ENCODE measurements at regions not wholly inside any gene's neighbourhood (a gene's known extent, or its start where the extent isn't known, plus 50 kb on each side); places are given as distances from the start of the nearest gene placed in this dataset.

DNA sequence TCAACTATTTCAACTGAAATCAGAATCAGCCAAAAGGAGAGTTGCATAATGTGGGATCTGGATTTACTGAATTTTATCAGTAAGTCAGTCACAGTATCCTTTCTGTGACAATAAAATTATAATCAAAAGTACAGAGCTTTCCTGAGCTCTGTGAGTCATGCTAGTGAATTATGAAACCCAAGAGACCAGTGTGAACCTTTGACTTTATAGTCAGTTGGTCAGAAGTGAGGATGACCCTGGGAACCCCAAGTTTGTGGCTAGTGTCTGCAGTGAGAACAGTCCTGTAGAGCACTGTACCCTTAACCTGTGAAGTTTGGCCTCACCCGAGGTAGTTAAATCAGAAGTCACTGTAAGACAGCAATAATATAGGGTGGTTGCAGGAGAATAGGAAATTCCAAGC, 381.7 kb downstream of the CDH19 start:
- TF ChIP-seq, protein P1, sequence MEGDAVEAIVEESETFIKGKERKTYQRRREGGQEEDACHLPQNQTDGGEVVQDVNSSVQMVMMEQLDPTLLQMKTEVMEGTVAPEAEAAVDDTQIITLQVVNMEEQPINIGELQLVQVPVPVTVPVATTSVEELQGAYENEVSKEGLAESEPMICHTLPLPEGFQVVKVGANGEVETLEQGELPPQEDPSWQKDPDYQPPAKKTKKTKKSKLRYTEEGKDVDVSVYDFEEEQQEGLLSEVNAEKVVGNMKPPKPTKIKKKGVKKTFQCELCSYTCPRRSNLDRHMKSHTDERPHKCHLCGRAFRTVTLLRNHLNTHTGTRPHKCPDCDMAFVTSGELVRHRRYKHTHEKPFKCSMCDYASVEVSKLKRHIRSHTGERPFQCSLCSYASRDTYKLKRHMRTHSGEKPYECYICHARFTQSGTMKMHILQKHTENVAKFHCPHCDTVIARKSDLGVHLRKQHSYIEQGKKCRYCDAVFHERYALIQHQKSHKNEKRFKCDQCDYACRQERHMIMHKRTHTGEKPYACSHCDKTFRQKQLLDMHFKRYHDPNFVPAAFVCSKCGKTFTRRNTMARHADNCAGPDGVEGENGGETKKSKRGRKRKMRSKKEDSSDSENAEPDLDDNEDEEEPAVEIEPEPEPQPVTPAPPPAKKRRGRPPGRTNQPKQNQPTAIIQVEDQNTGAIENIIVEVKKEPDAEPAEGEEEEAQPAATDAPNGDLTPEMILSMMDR (IDR thresholded peaks at IDR 0.05; ENCODE audit: low read depth, low read length), result no peak
- TF ChIP-seq MYC (IDR thresholded peaks at IDR 0.05; ENCODE audit: low read depth, low read length) (no peak), POLR2A (IDR thresholded peaks at IDR 0.05; ENCODE audit: extremely low read depth, insufficient read length) (no peak)
- TF ChIP-seq, protein P2, sequence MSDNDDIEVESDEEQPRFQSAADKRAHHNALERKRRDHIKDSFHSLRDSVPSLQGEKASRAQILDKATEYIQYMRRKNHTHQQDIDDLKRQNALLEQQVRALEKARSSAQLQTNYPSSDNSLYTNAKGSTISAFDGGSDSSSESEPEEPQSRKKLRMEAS (IDR thresholded peaks at IDR 0.05; ENCODE audit: low read depth, low read length), result no peak
- DNase-seq (ENCODE audit: low read depth), result no peak
- no peak overlapping the region for H3K4me3 ChIP-seq (ENCODE audit: low read depth, low read length)

DNA sequence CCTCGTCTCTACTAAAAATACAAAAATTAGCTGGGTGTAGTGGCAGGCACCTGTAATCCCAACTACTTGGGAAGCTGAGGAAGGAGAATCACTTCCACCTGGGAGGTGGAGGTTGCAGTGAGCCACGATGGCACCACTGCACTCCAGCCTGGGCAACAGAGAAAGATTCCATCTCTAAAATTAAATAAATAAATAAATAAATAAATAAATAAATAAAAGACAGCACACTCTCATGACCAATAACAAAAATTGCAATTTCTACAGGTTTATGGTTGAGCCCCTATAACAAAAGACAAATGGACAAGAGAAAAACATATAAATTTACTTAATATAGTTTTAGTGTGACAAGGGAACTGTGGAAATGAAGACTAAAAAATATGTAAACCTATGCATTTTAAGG, 384.1 kb downstream of the CDH19 start:
- no peak for DNase-seq (ENCODE audit: low read depth)
- H3K4me3 ChIP-seq (ENCODE audit: low read depth, low read length), result no peak overlapping the region
- TF ChIP-seq, protein P2 (IDR thresholded peaks at IDR 0.05; ENCODE audit: low read depth, low read length), result no peak
- no peak for TF ChIP-seq POLR2A (IDR thresholded peaks at IDR 0.05; ENCODE audit: extremely low read depth, insufficient read length)
- TF ChIP-seq, protein P1 (IDR thresholded peaks at IDR 0.05; ENCODE audit: low read depth, low read length), result no peak
- no peak for TF ChIP-seq MYC (IDR thresholded peaks at IDR 0.05; ENCODE audit: low read depth, low read length)

DNA sequence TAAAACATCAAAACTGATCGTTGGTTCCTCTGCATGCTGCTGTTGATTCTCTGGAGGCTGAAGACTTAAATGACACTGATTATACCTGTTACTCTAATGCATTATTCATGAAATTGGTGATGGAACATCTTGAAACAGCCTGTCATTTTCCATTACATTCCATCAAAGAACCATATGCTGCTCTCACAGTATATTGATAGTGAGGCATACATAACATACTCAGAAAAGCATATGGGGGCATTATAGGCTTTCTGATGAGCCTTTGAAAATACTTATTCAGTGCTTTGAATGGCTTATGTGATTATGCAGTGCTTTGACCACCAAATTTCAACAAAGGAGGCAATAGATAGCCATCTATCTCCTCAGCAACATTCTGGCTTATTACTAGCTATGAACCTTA, 392.1 kb downstream of the CDH19 start:
- no peak overlapping the region for H3K4me3 ChIP-seq (ENCODE audit: low read depth, low read length)
- DNase-seq (ENCODE audit: low read depth), result no peak
- TF ChIP-seq, protein P1 (IDR thresholded peaks at IDR 0.05; ENCODE audit: low read depth, low read length), result no peak
- TF ChIP-seq, protein P2 (IDR thresholded peaks at IDR 0.05; ENCODE audit: low read depth, low read length), result no peak
- TF ChIP-seq MYC (IDR thresholded peaks at IDR 0.05; ENCODE audit: low read depth, low read length) (no peak), POLR2A (IDR thresholded peaks at IDR 0.05; ENCODE audit: extremely low read depth, insufficient read length) (no peak)

DNA sequence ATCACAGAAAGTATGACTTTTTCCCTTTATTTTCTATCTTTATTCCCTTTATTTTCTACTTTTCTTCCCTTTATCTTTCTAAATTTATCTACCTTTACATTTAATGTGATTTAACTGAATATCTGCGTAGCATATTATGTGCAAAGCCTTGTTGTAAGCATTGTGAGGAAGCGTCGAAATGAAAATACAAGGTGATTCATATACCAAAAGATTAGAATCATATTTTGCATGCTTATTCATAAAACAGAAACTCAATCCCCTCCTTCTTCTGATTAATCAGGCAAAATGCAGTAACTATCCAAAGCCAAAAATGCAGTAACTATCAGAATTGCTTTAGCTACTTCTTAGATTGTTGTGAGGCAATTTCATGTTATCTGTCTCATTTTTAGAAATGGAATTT, 393.0 kb downstream of the CDH19 start:
- TF ChIP-seq POLR2A (IDR thresholded peaks at IDR 0.05; ENCODE audit: extremely low read depth, insufficient read length) (no peak), MYC (IDR thresholded peaks at IDR 0.05; ENCODE audit: low read depth, low read length) (no peak)
- TF ChIP-seq, protein P1 (IDR thresholded peaks at IDR 0.05; ENCODE audit: low read depth, low read length), result no peak
- no peak overlapping the region for H3K4me3 ChIP-seq (ENCODE audit: low read depth, low read length)
- DNase-seq (ENCODE audit: low read depth), result no peak

DNA sequence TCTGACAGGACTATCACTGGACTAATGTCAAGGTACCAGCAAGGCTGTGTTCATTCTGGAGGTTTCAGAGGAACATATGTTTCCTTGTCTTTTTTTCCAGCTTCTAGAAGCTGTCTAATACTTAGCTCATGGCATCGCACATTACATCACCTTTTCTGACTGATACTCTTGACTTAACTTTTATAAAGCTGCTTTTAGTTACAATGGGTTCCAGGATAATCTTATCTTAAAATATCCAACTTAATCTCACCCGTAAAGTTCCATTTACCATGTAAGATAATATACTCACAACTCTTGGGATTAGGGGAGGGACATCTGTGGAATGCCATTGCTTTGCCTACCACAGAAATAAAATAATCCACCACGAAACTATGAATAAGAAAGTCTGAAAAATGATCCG, 394.2 kb downstream of the CDH19 start:
- TF ChIP-seq MYC (IDR thresholded peaks at IDR 0.05; ENCODE audit: low read depth, low read length) (no peak), POLR2A (IDR thresholded peaks at IDR 0.05; ENCODE audit: extremely low read depth, insufficient read length) (no peak)
- TF ChIP-seq, protein P2 (IDR thresholded peaks at IDR 0.05; ENCODE audit: low read depth, low read length), result no peak
- TF ChIP-seq, protein P1 (IDR thresholded peaks at IDR 0.05; ENCODE audit: low read depth, low read length), result no peak
- no peak overlapping the region for H3K4me3 ChIP-seq (ENCODE audit: low read depth, low read length)
- no peak for DNase-seq (ENCODE audit: low read depth)

DNA sequence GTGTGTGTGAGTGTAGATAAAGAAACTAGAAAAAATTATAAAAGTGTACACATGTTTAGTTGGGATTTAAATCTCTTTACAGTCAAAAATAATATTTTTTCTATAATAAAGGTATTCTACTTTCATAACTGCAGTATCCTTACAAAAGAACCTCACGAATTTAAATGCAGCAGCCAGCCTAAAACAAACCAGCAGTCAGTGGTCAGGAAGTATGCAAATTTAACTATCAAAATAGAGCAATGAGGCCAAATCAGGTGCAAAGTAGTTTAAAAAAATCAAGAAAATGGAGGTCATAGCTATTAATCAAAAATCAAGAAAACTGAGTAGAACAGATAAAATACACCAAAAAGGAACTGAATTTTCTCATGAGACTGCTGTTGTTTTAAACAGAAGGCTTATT, 407.1 kb downstream of the CDH19 start:
- TF ChIP-seq, protein P2 (IDR thresholded peaks at IDR 0.05; ENCODE audit: low read depth, low read length), result no peak
- no peak for TF ChIP-seq POLR2A (IDR thresholded peaks at IDR 0.05; ENCODE audit: extremely low read depth, insufficient read length)
- TF ChIP-seq, protein P1 (IDR thresholded peaks at IDR 0.05; ENCODE audit: low read depth, low read length), result no peak
- TF ChIP-seq MYC (IDR thresholded peaks at IDR 0.05; ENCODE audit: low read depth, low read length), result no peak
- no peak overlapping the region for H3K4me3 ChIP-seq (ENCODE audit: low read depth, low read length)
- DNase-seq (ENCODE audit: low read depth), result no peak

Data from NB4 (cell line).